GM19395 (cell line): ENCODE measurements at regions not wholly inside any gene's neighbourhood (a gene's known extent, or its start where the extent isn't known, plus 50 kb on each side); places are given as distances from the start of the nearest gene placed in this dataset.

ENCODE experiments used
- ATAC-seq: cut with Tn5 transposase; IDR thresholded peaks from one replicate; pipeline ENCODE4 v1.9.1; 2021; ENCODE audit warnings: mild to moderate bottlenecking, moderate library complexity; ENCODE audit not compliant: unreplicated experiment

- ATAC-seq = no peak
Observed at GRCh38 chr16:48850097-48850770, 240.3 kb upstream of the N4BP1 start.

- no peak for ATAC-seq
Observed at GRCh38 chr16:48846277-48846676, 236.3 kb upstream of the N4BP1 start.

- no peak for ATAC-seq
Observed at GRCh38 chr16:48845261-48845660, 235.3 kb upstream of the N4BP1 start.

GRCh38 chr16:48838349-48838748, 228.4 kb upstream of the N4BP1 start:
- ATAC-seq = no peak

GRCh38 chr16:48836636-48837035, 226.7 kb upstream of the N4BP1 start:
- ATAC-seq = no peak

GRCh38 chr16:48836067-48836466, 226.1 kb upstream of the N4BP1 start:
- ATAC-seq = no peak

- ATAC-seq = no peak
Observed at GRCh38 chr16:48834576-48834975, 224.6 kb upstream of the N4BP1 start.

- no peak for ATAC-seq
Observed at GRCh38 chr16:48833461-48833860, 223.5 kb upstream of the N4BP1 start.

- no peak for ATAC-seq
Observed at GRCh38 chr16:48831076-48831722, 221.2 kb upstream of the N4BP1 start.

GRCh38 chr16:48829336-48830310, 219.6 kb upstream of the N4BP1 start:
- no peak for ATAC-seq

- no peak for ATAC-seq
Observed at GRCh38 chr16:48824271-48824670, 214.3 kb upstream of the N4BP1 start.

GRCh38 chr16:48822431-48822830, 212.5 kb upstream of the N4BP1 start:
- ATAC-seq = no peak

GRCh38 chr16:48820379-48820778, 210.4 kb upstream of the N4BP1 start:
- ATAC-seq = no peak

GRCh38 chr16:48818257-48818656, 208.3 kb upstream of the N4BP1 start:
- ATAC-seq = no peak

- no peak for ATAC-seq
Observed at GRCh38 chr16:48817032-48817431, 207.1 kb upstream of the N4BP1 start.

GRCh38 chr16:48816393-48816792, 206.4 kb upstream of the N4BP1 start:
- no peak for ATAC-seq

- ATAC-seq = no peak
Observed at GRCh38 chr16:48814994-48815393, 205.0 kb upstream of the N4BP1 start.

- no peak for ATAC-seq
Observed at GRCh38 chr16:48813485-48813884, 203.5 kb upstream of the N4BP1 start.

GRCh38 chr16:48812856-48813255, 202.9 kb upstream of the N4BP1 start:
- no peak for ATAC-seq

GRCh38 chr16:48811478-48811877, 201.5 kb upstream of the N4BP1 start:
- ATAC-seq = no peak

- no peak for ATAC-seq
Observed at GRCh38 chr16:48810803-48811453, 200.9 kb upstream of the N4BP1 start.
